ENCODE measurements at regions not wholly inside any gene's neighbourhood (a gene's known extent, or its start where the extent isn't known, plus 50 kb on each side); places are given as distances from the start of the nearest gene placed in this dataset.

DNA sequence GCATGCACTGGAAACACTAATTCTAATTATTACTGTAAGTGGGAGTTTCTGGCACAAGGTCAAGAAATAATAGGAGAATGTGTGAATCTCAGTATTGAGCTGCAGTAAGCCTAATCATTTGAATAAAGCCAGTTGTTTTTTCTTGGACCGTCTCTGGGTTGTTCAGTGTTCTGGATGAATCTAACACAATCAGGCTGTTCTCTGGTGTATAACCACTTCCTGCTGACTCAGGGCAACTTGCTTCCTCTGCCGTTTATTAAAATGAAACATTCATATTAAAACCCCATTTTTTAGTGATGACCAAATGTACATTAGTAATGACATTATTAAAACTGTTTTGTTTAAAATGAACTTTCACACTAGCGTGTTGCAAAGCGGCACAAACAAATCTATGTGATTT, 273.1 kb upstream of the SNX7 start:
- Histone ChIP-seq H3K27ac (no peak overlapping the region), H3K4me3 (no peak overlapping the region), H3K4me1 (peaks cover 3% of the 10 kb centered on the region; the same call in 1 of the 3 replicates), H3K4me2 (0 out of 3 replicates have a peak overlapping the region, but pooled peaks have one; percentile 14), H3K9me3 (no peaks in the 10 kb centered on the region)
- CTCF ChIA-PET = no interaction called here
- no peak for ATAC-seq
- DNase-seq (ENCODE audit: low read depth in 1 of 2, low spot score in 1 of 2) = no peak
- TF ChIP-seq, protein P1, sequence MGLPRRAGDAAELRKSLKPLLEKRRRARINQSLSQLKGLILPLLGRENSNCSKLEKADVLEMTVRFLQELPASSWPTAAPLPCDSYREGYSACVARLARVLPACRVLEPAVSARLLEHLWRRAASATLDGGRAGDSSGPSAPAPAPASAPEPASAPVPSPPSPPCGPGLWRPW (IDR thresholded peaks at IDR 0.05) = no peak
- peak; percentile 72 for TF ChIP-seq MAFK (IDR thresholded peaks at IDR 0.05; ENCODE audit: partially characterized antibody)
- no peak for FAIRE-seq
- 62% methylated on average over 4 of the region's 4 CpGs for WGBS (ENCODE audit: missing lambda C conversion rate)
- POLR2A ChIA-PET = no interaction called here

DNA sequence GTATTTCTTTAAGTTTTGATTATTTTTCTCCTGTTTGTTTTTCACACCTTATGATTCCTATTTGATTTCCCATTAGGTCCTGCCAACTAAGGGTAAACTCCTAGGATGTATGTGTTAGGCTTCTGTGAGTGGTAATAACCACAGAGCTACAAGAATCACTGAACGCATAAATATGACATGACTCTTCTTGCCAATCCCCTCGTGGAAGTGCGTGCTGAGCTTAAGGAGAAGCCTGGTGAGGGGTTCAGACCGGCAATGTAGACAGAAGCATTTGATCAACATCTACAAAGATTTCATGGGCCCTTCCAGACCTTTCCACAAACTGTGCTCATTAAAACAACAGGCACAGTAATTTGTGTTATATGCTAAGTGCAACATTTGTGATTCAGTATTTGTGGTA, 273.8 kb upstream of the SNX7 start:
- TF ChIP-seq MYC (IDR thresholded peaks at IDR 0.05; ENCODE audit: borderline replicate concordance, low read length) = no peak
- TF ChIP-seq KDM5A (IDR thresholded peaks at IDR 0.05) = no peak
- no peak for TF ChIP-seq PHF8 (IDR thresholded peaks at IDR 0.05; ENCODE audit: borderline replicate concordance, low read depth)
- TF ChIP-seq HEYL (CRISPR knock-in tag; IDR thresholded peaks at IDR 0.05) = no peak
- no peak for TF ChIP-seq CHD4 (IDR thresholded peaks at IDR 0.05; ENCODE audit: borderline replicate concordance)
- no peak for TF ChIP-seq FOSL2 (IDR thresholded peaks at IDR 0.05)
- no peak for TF ChIP-seq FOSL2 (CRISPR knock-in tag; IDR thresholded peaks at IDR 0.05)
- no peak for TF ChIP-seq HOXA7 (CRISPR knock-in tag; IDR thresholded peaks at IDR 0.05)
- TF ChIP-seq, protein P2, sequence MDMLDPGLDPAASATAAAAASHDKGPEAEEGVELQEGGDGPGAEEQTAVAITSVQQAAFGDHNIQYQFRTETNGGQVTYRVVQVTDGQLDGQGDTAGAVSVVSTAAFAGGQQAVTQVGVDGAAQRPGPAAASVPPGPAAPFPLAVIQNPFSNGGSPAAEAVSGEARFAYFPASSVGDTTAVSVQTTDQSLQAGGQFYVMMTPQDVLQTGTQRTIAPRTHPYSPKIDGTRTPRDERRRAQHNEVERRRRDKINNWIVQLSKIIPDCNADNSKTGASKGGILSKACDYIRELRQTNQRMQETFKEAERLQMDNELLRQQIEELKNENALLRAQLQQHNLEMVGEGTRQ (IDR thresholded peaks at IDR 0.05) = no peak
- no peak for TF ChIP-seq RAD21 (conservative IDR thresholded peaks at IDR 0.05 in 1 of 2, IDR thresholded peaks at IDR 0.05 in 1 of 2)
- no peak for TF ChIP-seq EHF (CRISPR knock-in tag; IDR thresholded peaks at IDR 0.05)
- TF ChIP-seq, protein P3, sequence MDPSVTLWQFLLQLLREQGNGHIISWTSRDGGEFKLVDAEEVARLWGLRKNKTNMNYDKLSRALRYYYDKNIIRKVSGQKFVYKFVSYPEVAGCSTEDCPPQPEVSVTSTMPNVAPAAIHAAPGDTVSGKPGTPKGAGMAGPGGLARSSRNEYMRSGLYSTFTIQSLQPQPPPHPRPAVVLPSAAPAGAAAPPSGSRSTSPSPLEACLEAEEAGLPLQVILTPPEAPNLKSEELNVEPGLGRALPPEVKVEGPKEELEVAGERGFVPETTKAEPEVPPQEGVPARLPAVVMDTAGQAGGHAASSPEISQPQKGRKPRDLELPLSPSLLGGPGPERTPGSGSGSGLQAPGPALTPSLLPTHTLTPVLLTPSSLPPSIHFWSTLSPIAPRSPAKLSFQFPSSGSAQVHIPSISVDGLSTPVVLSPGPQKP (IDR thresholded peaks at IDR 0.05; ENCODE audit: low read depth, low read length) = no peak
- no peak for TF ChIP-seq SREBF2 (IDR thresholded peaks at IDR 0.05)
- TF ChIP-seq, protein P4, sequence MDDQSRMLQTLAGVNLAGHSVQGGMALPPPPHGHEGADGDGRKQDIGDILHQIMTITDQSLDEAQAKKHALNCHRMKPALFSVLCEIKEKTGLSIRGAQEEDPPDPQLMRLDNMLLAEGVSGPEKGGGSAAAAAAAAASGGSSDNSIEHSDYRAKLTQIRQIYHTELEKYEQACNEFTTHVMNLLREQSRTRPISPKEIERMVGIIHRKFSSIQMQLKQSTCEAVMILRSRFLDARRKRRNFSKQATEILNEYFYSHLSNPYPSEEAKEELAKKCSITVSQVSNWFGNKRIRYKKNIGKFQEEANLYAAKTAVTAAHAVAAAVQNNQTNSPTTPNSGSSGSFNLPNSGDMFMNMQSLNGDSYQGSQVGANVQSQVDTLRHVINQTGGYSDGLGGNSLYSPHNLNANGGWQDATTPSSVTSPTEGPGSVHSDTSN (IDR thresholded peaks at IDR 0.05) = no peak
- no peak for TF ChIP-seq POLR2A (IDR thresholded peaks at IDR 0.05; ENCODE audit: low read length)
- no peak for TF ChIP-seq RFX5 (IDR thresholded peaks at IDR 0.05)
- TF ChIP-seq HDAC2 (IDR thresholded peaks at IDR 0.05) = no peak
- no peak for TF ChIP-seq HOXB5 (CRISPR knock-in tag; IDR thresholded peaks at IDR 0.05)
- TF ChIP-seq POLR2AphosphoS2 (conservative IDR thresholded peaks at IDR 0.05; ENCODE audit: low read length) = no peak
- TF ChIP-seq, protein P5, sequence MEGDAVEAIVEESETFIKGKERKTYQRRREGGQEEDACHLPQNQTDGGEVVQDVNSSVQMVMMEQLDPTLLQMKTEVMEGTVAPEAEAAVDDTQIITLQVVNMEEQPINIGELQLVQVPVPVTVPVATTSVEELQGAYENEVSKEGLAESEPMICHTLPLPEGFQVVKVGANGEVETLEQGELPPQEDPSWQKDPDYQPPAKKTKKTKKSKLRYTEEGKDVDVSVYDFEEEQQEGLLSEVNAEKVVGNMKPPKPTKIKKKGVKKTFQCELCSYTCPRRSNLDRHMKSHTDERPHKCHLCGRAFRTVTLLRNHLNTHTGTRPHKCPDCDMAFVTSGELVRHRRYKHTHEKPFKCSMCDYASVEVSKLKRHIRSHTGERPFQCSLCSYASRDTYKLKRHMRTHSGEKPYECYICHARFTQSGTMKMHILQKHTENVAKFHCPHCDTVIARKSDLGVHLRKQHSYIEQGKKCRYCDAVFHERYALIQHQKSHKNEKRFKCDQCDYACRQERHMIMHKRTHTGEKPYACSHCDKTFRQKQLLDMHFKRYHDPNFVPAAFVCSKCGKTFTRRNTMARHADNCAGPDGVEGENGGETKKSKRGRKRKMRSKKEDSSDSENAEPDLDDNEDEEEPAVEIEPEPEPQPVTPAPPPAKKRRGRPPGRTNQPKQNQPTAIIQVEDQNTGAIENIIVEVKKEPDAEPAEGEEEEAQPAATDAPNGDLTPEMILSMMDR (IDR thresholded peaks at IDR 0.05) = no peak
- TF ChIP-seq SMC3 (IDR thresholded peaks at IDR 0.05) = no peak
- FAIRE-seq (no peak), DNase-seq (ENCODE audit: low read depth in 1 of 2, low spot score in 1 of 2) (no peak), ATAC-seq (no peak)
- Histone ChIP-seq H3K4me1 (peaks cover 3% of the 10 kb centered on the region; the same call in 1 of the 3 replicates), H3K4me3 (no peak overlapping the region), H3K27ac (no peak overlapping the region), H3K4me2 (no peak overlapping the region), H3K9me3 (no peaks in the 10 kb centered on the region)
- ChIA-PET POLR2A (no interaction called here), CTCF (no interaction called here)
- 94% methylated on average over 4 of the region's 4 CpGs for WGBS (ENCODE audit: missing lambda C conversion rate)
